ENCODE measurements at regions not wholly inside any gene's neighbourhood (a gene's known extent, or its start where the extent isn't known, plus 50 kb on each side); places are given as distances from the start of the nearest gene placed in this dataset.

DNA sequence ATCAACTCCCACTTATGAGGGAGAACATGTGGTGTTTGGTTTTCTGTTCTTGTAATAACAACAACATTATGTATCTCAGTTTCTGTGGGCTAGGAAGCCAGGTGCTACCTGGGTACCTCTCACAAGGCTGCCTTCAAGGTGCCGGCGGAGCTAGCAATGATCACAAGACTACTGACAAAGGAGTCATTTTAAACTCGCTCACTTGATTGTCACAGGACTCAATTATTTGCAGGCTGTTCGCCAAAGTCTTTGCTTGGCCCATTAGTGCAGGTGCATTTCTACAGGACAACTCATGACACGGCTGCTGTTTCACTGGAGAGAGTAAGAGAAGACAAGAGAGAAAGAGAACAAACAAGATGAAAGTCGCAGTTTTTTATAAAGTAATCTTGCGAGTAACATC, 1237.4 kb upstream of the TMPRSS15 start:
- TF ChIP-seq POLR2A (IDR thresholded peaks at IDR 0.05), result no peak
- TF ChIP-seq, protein P1, sequence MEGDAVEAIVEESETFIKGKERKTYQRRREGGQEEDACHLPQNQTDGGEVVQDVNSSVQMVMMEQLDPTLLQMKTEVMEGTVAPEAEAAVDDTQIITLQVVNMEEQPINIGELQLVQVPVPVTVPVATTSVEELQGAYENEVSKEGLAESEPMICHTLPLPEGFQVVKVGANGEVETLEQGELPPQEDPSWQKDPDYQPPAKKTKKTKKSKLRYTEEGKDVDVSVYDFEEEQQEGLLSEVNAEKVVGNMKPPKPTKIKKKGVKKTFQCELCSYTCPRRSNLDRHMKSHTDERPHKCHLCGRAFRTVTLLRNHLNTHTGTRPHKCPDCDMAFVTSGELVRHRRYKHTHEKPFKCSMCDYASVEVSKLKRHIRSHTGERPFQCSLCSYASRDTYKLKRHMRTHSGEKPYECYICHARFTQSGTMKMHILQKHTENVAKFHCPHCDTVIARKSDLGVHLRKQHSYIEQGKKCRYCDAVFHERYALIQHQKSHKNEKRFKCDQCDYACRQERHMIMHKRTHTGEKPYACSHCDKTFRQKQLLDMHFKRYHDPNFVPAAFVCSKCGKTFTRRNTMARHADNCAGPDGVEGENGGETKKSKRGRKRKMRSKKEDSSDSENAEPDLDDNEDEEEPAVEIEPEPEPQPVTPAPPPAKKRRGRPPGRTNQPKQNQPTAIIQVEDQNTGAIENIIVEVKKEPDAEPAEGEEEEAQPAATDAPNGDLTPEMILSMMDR (IDR thresholded peaks at IDR 0.05), result no peak
